Smooth muscle cell (in vitro differentiated cells): ENCODE measurements at regions not wholly inside any gene's neighbourhood (a gene's known extent, or its start where the extent isn't known, plus 50 kb on each side); places are given as distances from the start of the nearest gene placed in this dataset.
A peak's percentile ranks its signal among the peaks of the same experiment; 100 is the strongest.

Experiments used
- DNase-seq: peaks from one replicate; lab custom pipeline; 2025; ENCODE audit not compliant: unreplicated experiment; lab: John Stamatoyannopoulos, UW
- H2AFZ ChIP-seq: fragments of 200-600 bp; sonication (generic); 2 replicates; pipeline ENCODE4 v1.6.0; 2016; ENCODE audit warnings: antibody characterized with exemption, low read depth, mild to moderate bottlenecking
- H3F3A ChIP-seq: fragments of 200-600 bp; sonication (generic); 2 replicates; pipeline ENCODE4 v1.6.0; 2017; ENCODE audit warnings: antibody characterized with exemption, low read depth
- H3K27ac ChIP-seq: fragments of 200-600 bp; sonication (generic); 2 replicates; pipeline ENCODE4 v1.5.1; 2016; ENCODE audit warnings: low read depth, mild to moderate bottlenecking
- H3K27me3 ChIP-seq: fragments of 200-600 bp; sonication (generic); 2 replicates; pipeline ENCODE4 v1.6.1; 2016; ENCODE audit warnings: low read depth, mild to moderate bottlenecking
- H3K36me3 ChIP-seq: fragments of 200-600 bp; sonication (generic); 2 replicates; pipeline ENCODE4 v1.5.1; 2016; ENCODE audit warnings: low read depth
- H3K4me1 ChIP-seq: fragments of 200-600 bp; sonication (generic); 2 replicates; pipeline ENCODE4 v1.5.1; 2016; ENCODE audit warnings: low read depth
- H3K4me2 ChIP-seq: fragments of 200-600 bp; sonication (generic); 2 replicates; pipeline ENCODE4 v1.6.0; 2016; ENCODE audit warnings: mild to moderate bottlenecking
- H3K4me3 ChIP-seq: fragments of 200-600 bp; sonication (generic); 2 replicates; pipeline ENCODE4 v1.5.1; 2016; ENCODE audit warnings: mild to moderate bottlenecking
- H3K79me2 ChIP-seq: fragments of 200-600 bp; sonication (generic); 2 replicates; pipeline ENCODE4 v1.6.0; 2016; ENCODE audit warnings: low read depth, mild to moderate bottlenecking
- H3K9ac ChIP-seq: fragments of 200-600 bp; sonication (generic); 2 replicates; pipeline ENCODE4 v1.6.0; 2016; ENCODE audit warnings: low read depth
- H3K9me3 ChIP-seq: fragments of 200-600 bp; sonication (generic); replicated peaks from 2 replicates; pipeline ENCODE4 v1.5.1; 2016; ENCODE audit warnings: low read depth
- H4K20me1 ChIP-seq: fragments of 200-600 bp; sonication (generic); 2 replicates; pipeline ENCODE4 v1.6.0; 2016; ENCODE audit warnings: low read depth
- CTCF ChIP-seq: fragments of 200-600 bp; sonication (generic); IDR thresholded peaks from 2 replicates; pipeline ENCODE4 v1.5.1; 2017; ENCODE audit warnings: borderline replicate concordance, mild to moderate bottlenecking, antibody characterized with exemption; ENCODE audit not compliant: insufficient read depth, poor library complexity, severe bottlenecking
- WGBS: methylation state at CpG from one replicate; pipeline ENCODE4 v1.1.7; 2016; ENCODE audit warnings: low lambda C conversion rate; 5-methylcytosine and 5-hydroxymethylcytosine counted together

- H3F3A ChIP-seq: no peaks in the 10 kb centered on the region
- no peak for DNase-seq
- no peaks in the 10 kb centered on the region for H3K9me3 ChIP-seq
- no peak overlapping the region for H3K27ac ChIP-seq
- H4K20me1 ChIP-seq: no peaks in the 10 kb centered on the region
- no peaks in the 10 kb centered on the region for H3K36me3 ChIP-seq
- no peaks in the 10 kb centered on the region for H3K27me3 ChIP-seq
- H3K4me3 ChIP-seq: no peak overlapping the region
- peak overlapping the region; percentile 27 for H3K4me2 ChIP-seq
- no peaks in the 10 kb centered on the region for H3K79me2 ChIP-seq
- no peak for TF ChIP-seq CTCF
- H2AFZ ChIP-seq: no peak overlapping the region
- H3K9ac ChIP-seq: no peak overlapping the region
- peaks cover 7% of the 10 kb centered on the region for H3K4me1 ChIP-seq
Measured at GRCh38 chr14:85122690-85123089, 407.3 kb upstream of the FLRT2 start.

GRCh38 chr14:85123755-85124154, 406.2 kb upstream of the FLRT2 start:
- no peaks in the 10 kb centered on the region for H3K9me3 ChIP-seq
- TF ChIP-seq CTCF: no peak
- H3K27ac ChIP-seq: no peak overlapping the region
- no peaks in the 10 kb centered on the region for H4K20me1 ChIP-seq
- peak overlapping the region; percentile 20 for H3K4me2 ChIP-seq
- H3K4me1 ChIP-seq: peaks cover 7% of the 10 kb centered on the region
- DNase-seq: no peak
- no peaks in the 10 kb centered on the region for H3K79me2 ChIP-seq
- H3K36me3 ChIP-seq: no peaks in the 10 kb centered on the region
- H3K9ac ChIP-seq: no peak overlapping the region
- H2AFZ ChIP-seq: no peak overlapping the region
- no peak overlapping the region for H3K4me3 ChIP-seq
- no peaks in the 10 kb centered on the region for H3K27me3 ChIP-seq
- WGBS: 68% methylated on average over 2 of the region's 2 CpGs
- no peaks in the 10 kb centered on the region for H3F3A ChIP-seq

- Histone ChIP-seq H4K20me1 (no peaks in the 10 kb centered on the region), H3K9ac (no peak overlapping the region), H3F3A (no peaks in the 10 kb centered on the region), H3K4me1 (peaks cover 7% of the 10 kb centered on the region), H3K4me2 (peak overlapping the region; percentile 23), H3K79me2 (no peaks in the 10 kb centered on the region), H3K27ac (peak overlapping the region; percentile 1), H3K27me3 (no peaks in the 10 kb centered on the region), H3K9me3 (no peaks in the 10 kb centered on the region), H2AFZ (no peak overlapping the region), H3K36me3 (no peaks in the 10 kb centered on the region), H3K4me3 (no peak overlapping the region)
- no peak for TF ChIP-seq CTCF
- 57% methylated on average over 3 of the region's 3 CpGs for WGBS
- no peak for DNase-seq
Measured at GRCh38 chr14:85124631-85125290, 405.2 kb upstream of the FLRT2 start.

- Histone ChIP-seq H3K27ac (peak overlapping the region; percentile 1), H4K20me1 (no peaks in the 10 kb centered on the region), H3K4me1 (peaks cover 7% of the 10 kb centered on the region), H3K9me3 (no peaks in the 10 kb centered on the region), H3K4me2 (peak overlapping the region; percentile 23), H3K4me3 (no peak overlapping the region), H3K79me2 (no peaks in the 10 kb centered on the region), H3K9ac (no peak overlapping the region), H3K36me3 (no peaks in the 10 kb centered on the region), H3K27me3 (no peaks in the 10 kb centered on the region), H3F3A (no peaks in the 10 kb centered on the region), H2AFZ (no peak overlapping the region)
- 37% methylated on average over 2 of the region's 2 CpGs for WGBS
- no peak for TF ChIP-seq CTCF
- no peak for DNase-seq
Measured at GRCh38 chr14:85125291-85125670, 404.7 kb upstream of the FLRT2 start.
